ENCODE measurements at regions not wholly inside any gene's neighbourhood (a gene's known extent, or its start where the extent isn't known, plus 50 kb on each side); places are given as distances from the start of the nearest gene placed in this dataset.

- no peaks in the 10 kb centered on the region for H3K36me3 Mint-ChIP-seq (ENCODE audit: low read depth)
- no peak overlapping the region for H3K4me3 Mint-ChIP-seq
- no peaks in the 10 kb centered on the region for H3K4me1 Mint-ChIP-seq (ENCODE audit: low read depth)
- ATAC-seq = no peak
- DNase-seq = no peak
- intact Hi-C loops (cut with micrococcal nuclease) = no loop called here
- ChIA-PET CTCF (no interaction called here), POLR2A (no interaction called here)
- H3K9me3 Mint-ChIP-seq = no peaks in the 10 kb centered on the region
- no peak for TF ChIP-seq CTCF (IDR thresholded peaks at IDR 0.05)
- H3K27me3 Mint-ChIP-seq = no peaks in the 10 kb centered on the region
- no peak overlapping the region for H3K27ac Mint-ChIP-seq
These were observed 693.1 kb downstream of the RWDD3 start for GRCh38 chr1:95927061-95927460.

- Mint-ChIP-seq H3K4me3 (no peak overlapping the region), H3K27me3 (no peaks in the 10 kb centered on the region), H3K27ac (no peak overlapping the region), H3K9me3 (peaks cover 3% of the 10 kb centered on the region), H3K4me1 (ENCODE audit: low read depth) (no peaks in the 10 kb centered on the region), H3K36me3 (ENCODE audit: low read depth) (no peaks in the 10 kb centered on the region)
- ChIA-PET POLR2A (no interaction called here), CTCF (no interaction called here)
- no peak for ATAC-seq
- no peak for TF ChIP-seq CTCF (IDR thresholded peaks at IDR 0.05)
- no peak for DNase-seq
- intact Hi-C loops (cut with micrococcal nuclease) = no loop called here
These were observed 701.7 kb downstream of the RWDD3 start for GRCh38 chr1:95935719-95936118.

GRCh38 chr1:95941121-95941798, 707.2 kb downstream of the RWDD3 start:
- Mint-ChIP-seq H3K9me3 (peaks cover 3% of the 10 kb centered on the region), H3K4me3 (no peak overlapping the region), H3K36me3 (ENCODE audit: low read depth) (no peaks in the 10 kb centered on the region), H3K4me1 (ENCODE audit: low read depth) (no peaks in the 10 kb centered on the region), H3K27ac (no peak overlapping the region), H3K27me3 (no peaks in the 10 kb centered on the region)
- ATAC-seq = no peak
- ChIA-PET CTCF (no interaction called here), POLR2A (no interaction called here)
- intact Hi-C loops (cut with micrococcal nuclease) = no loop called here
- no peak for DNase-seq
- no peak for TF ChIP-seq CTCF (IDR thresholded peaks at IDR 0.05)

GRCh38 chr1:95948023-95948422, 714.0 kb downstream of the RWDD3 start:
- Mint-ChIP-seq H3K4me3 (no peak overlapping the region), H3K27me3 (no peaks in the 10 kb centered on the region), H3K36me3 (ENCODE audit: low read depth) (no peaks in the 10 kb centered on the region), H3K4me1 (ENCODE audit: low read depth) (no peaks in the 10 kb centered on the region), H3K27ac (no peak overlapping the region), H3K9me3 (no peaks in the 10 kb centered on the region)
- intact Hi-C loops (cut with micrococcal nuclease) = no loop called here
- DNase-seq (no peak), ATAC-seq (no peak)
- ChIA-PET POLR2A (no interaction called here), CTCF (no interaction called here)
- no peak for TF ChIP-seq CTCF (IDR thresholded peaks at IDR 0.05)

- ChIA-PET CTCF (no interaction called here), POLR2A (no interaction called here)
- no peak for ATAC-seq
- no peak overlapping the region for H3K4me3 Mint-ChIP-seq
- TF ChIP-seq CTCF (IDR thresholded peaks at IDR 0.05) = no peak
- intact Hi-C loops (cut with micrococcal nuclease) = no loop called here
- no peak for DNase-seq
- no peaks in the 10 kb centered on the region for H3K27me3 Mint-ChIP-seq
- H3K36me3 Mint-ChIP-seq (ENCODE audit: low read depth) = no peaks in the 10 kb centered on the region
- H3K27ac Mint-ChIP-seq = no peak overlapping the region
- no peaks in the 10 kb centered on the region for H3K9me3 Mint-ChIP-seq
- H3K4me1 Mint-ChIP-seq (ENCODE audit: low read depth) = no peaks in the 10 kb centered on the region
These were observed 717.5 kb downstream of the RWDD3 start for GRCh38 chr1:95951371-95952102.

All from activated CD8-positive, alpha-beta T cell treated with anti-CD3 and anti-CD28 coated beads for 36 hours (primary cell).